HepG2 (cell line): ENCODE measurements at regions not wholly inside any gene's neighbourhood (a gene's known extent, or its start where the extent isn't known, plus 50 kb on each side); places are given as distances from the start of the nearest gene placed in this dataset.
A peak's percentile ranks its signal among the peaks of the same experiment; 100 is the strongest.

ENCODE experiments used
- ATAD3A ChIP-seq: sonication (generic); formaldehyde crosslinking; IDR thresholded peaks from 2 replicates; pipeline ENCODE4 v1.4.0; 2020; ENCODE audit warnings: missing genetic modification reagents
- ATF7 ChIP-seq, 2 experiments: fragments of 450-650 bp in 1 of 2; sonication (generic) in 1 of 2; formaldehyde crosslinking in 1 of 2; IDR thresholded peaks; 2 replicates each; pipeline versions ENCODE4 v1.4.0 to v1.6.1; 2016 to 2020; ENCODE audit warnings: antibody characterized with exemption in 1 of 2, mild to moderate bottlenecking in 1 of 2, missing genetic modification reagents in 1 of 2
- BRCA1 ChIP-seq: sonication (generic); formaldehyde crosslinking; IDR thresholded peaks from 2 replicates; pipeline ENCODE4 v1.4.0; 2020; ENCODE audit warnings: missing genetic modification reagents
- FOSL1 ChIP-seq: sonication (generic); formaldehyde crosslinking; IDR thresholded peaks from 2 replicates; pipeline ENCODE4 v1.9.0; 2021; ENCODE audit warnings: missing genetic modification reagents, borderline replicate concordance
- GZF1 ChIP-seq: sonication (generic); formaldehyde crosslinking; IDR thresholded peaks from 2 replicates; pipeline ENCODE4 v1.5.1; 2020; ENCODE audit warnings: mild to moderate bottlenecking, missing genetic modification reagents
- NFE2L2 ChIP-seq: fragments of 150-350 bp; IDR thresholded peaks from 2 replicates; pipeline ENCODE4 v1.6.1; 2014; ENCODE audit warnings: low read length
- RARA ChIP-seq: IDR thresholded peaks from 2 replicates; pipeline ENCODE4 v1.6.1; 2016; ENCODE audit warnings: missing genetic modification reagents, missing compliant biosample characterization
- SAP130 ChIP-seq: IDR thresholded peaks from 2 replicates; pipeline ENCODE4 v1.6.1; 2016; ENCODE audit warnings: low read depth
- TCF7L2 ChIP-seq: IDR thresholded peaks from 2 replicates; pipeline ENCODE4 v1.6.1; 2011; ENCODE audit warnings: mild to moderate bottlenecking, low read depth, low read length, moderate library complexity
- ZNF451 ChIP-seq: sonication (generic); formaldehyde crosslinking; IDR thresholded peaks from 2 replicates; pipeline ENCODE4 v1.5.0; 2020; ENCODE audit warnings: mild to moderate bottlenecking, missing genetic modification reagents
- ZNF460 ChIP-seq: sonication (generic); formaldehyde crosslinking; IDR thresholded peaks from 2 replicates; pipeline ENCODE4 v1.5.1; 2020; ENCODE audit warnings: missing genetic modification reagents, mild to moderate bottlenecking, borderline replicate concordance
- ZNF543 ChIP-seq: sonication (generic); formaldehyde crosslinking; IDR thresholded peaks from 2 replicates; pipeline ENCODE4 v1.4.0; 2020; ENCODE audit warnings: mild to moderate bottlenecking, missing genetic modification reagents
- ZNF557 ChIP-seq: sonication (generic); formaldehyde crosslinking; IDR thresholded peaks from 2 replicates; pipeline ENCODE4 v1.4.0; 2020; ENCODE audit warnings: missing genetic modification reagents
- TF ChIP-seq, protein P1 (sequence below): sonication (generic); formaldehyde crosslinking; IDR thresholded peaks from 2 replicates; pipeline ENCODE4 v1.8.0; 2022; ENCODE audit warnings: missing genetic modification reagents, mild to moderate bottlenecking, moderate library complexity, borderline replicate concordance
- TF ChIP-seq, protein P2 (sequence below): sonication (generic); formaldehyde crosslinking; conservative IDR thresholded peaks from 2 replicates; pipeline ENCODE4 v1.4.0; 2020; ENCODE audit warnings: missing genetic modification reagents
- TF ChIP-seq, protein P3 (sequence below): sonication (generic); formaldehyde crosslinking; IDR thresholded peaks from 2 replicates; pipeline ENCODE4 v1.9.0; 2021; ENCODE audit warnings: missing genetic modification reagents, mild to moderate bottlenecking, borderline replicate concordance
- TF ChIP-seq, protein P4 (sequence below): sonication (generic); formaldehyde crosslinking; IDR thresholded peaks from 2 replicates; pipeline ENCODE4 v1.8.1; 2022; ENCODE audit warnings: mild to moderate bottlenecking, missing genetic modification reagents
- TF ChIP-seq, protein P5 (sequence below): sonication (generic); formaldehyde crosslinking; IDR thresholded peaks from 2 replicates; pipeline ENCODE4 v1.9.0; 2022; ENCODE audit warnings: missing genetic modification reagents, mild to moderate bottlenecking, borderline replicate concordance
- TF ChIP-seq, protein P6 (sequence below): sonication (generic); formaldehyde crosslinking; IDR thresholded peaks from 2 replicates; pipeline ENCODE4 v1.5.0; 2020; ENCODE audit warnings: mild to moderate bottlenecking, missing genetic modification reagents, moderate library complexity

DNA sequence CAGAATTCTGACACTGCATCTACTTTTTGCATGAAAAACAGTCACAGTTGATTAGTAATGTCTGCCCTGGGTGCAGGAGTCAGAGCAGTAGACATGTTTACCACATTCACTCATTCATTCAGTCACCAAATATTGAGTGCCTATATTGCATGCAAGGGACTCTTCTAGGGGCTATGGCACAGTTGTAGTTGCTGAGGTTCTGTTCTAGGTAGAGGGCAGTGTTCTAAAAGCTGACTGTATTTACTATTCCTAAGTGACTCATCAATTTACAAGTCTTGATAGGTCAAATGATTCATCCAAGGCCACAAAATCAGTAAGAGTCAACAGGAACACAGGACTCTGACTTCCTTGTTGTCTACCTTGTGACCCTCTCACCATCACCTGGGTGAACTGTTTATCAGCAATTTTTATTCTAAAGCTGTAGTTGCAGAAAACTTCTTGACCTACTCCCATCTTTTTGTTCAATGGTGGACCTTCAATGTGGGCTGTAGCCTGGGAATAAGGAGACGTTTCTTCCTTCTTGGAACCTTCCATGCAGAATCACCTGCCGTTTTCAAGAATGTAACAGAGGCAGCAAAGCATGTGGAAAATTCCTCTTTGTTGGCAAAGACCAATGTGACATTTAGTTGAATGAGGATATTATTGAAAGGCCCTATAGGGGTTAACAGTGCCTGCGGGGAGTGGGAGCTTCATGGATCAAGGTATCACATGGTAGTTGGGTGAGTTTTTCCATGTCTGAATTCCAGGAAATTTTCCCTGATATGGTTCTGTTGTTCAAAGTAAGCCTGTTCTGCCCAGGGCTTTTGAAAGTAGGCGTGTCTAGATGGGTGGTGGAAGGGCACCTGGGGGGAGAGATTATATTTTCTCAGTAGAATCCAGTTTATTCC is 223.2 kb downstream of the KTN1 start (continued):
- TF ChIP-seq, protein P1, sequence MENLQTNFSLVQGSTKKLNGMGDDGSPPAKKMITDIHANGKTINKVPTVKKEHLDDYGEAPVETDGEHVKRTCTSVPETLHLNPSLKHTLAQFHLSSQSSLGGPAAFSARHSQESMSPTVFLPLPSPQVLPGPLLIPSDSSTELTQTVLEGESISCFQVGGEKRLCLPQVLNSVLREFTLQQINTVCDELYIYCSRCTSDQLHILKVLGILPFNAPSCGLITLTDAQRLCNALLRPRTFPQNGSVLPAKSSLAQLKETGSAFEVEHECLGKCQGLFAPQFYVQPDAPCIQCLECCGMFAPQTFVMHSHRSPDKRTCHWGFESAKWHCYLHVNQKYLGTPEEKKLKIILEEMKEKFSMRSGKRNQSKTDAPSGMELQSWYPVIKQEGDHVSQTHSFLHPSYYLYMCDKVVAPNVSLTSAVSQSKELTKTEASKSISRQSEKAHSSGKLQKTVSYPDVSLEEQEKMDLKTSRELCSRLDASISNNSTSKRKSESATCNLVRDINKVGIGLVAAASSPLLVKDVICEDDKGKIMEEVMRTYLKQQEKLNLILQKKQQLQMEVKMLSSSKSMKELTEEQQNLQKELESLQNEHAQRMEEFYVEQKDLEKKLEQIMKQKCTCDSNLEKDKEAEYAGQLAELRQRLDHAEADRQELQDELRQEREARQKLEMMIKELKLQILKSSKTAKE (CRISPR knock-in tag) = no peak
- TF ChIP-seq ZNF543 (CRISPR knock-in tag) (no peak), SAP130 (CRISPR knock-in tag) (0 out of 2 replicates have a peak, but pooled peaks have one; percentile 27), NFE2L2 (peak; percentile 95), ATF7 (IDR thresholded peaks at IDR 0.05) (no peak), ATF7 (CRISPR knock-in tag; IDR thresholded peaks at IDR 0.05) (no peak), RARA (peak; percentile 67), BRCA1 (CRISPR knock-in tag) (no peak), GZF1 (no peak), TCF7L2 (no peak), ATAD3A (CRISPR knock-in tag) (no peak), ZNF460 (CRISPR knock-in tag) (no peak), FOSL1 (CRISPR knock-in tag) (peak; percentile 77; the same call in 1 of the 2 replicates), ZNF451 (CRISPR knock-in tag) (no peak), ZNF557 (CRISPR knock-in tag) (no peak)
- TF ChIP-seq, protein P2, sequence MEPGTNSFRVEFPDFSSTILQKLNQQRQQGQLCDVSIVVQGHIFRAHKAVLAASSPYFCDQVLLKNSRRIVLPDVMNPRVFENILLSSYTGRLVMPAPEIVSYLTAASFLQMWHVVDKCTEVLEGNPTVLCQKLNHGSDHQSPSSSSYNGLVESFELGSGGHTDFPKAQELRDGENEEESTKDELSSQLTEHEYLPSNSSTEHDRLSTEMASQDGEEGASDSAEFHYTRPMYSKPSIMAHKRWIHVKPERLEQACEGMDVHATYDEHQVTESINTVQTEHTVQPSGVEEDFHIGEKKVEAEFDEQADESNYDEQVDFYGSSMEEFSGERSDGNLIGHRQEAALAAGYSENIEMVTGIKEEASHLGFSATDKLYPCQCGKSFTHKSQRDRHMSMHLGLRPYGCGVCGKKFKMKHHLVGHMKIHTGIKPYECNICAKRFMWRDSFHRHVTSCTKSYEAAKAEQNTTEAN (CRISPR knock-in tag) = no peak
- TF ChIP-seq, protein P3, sequence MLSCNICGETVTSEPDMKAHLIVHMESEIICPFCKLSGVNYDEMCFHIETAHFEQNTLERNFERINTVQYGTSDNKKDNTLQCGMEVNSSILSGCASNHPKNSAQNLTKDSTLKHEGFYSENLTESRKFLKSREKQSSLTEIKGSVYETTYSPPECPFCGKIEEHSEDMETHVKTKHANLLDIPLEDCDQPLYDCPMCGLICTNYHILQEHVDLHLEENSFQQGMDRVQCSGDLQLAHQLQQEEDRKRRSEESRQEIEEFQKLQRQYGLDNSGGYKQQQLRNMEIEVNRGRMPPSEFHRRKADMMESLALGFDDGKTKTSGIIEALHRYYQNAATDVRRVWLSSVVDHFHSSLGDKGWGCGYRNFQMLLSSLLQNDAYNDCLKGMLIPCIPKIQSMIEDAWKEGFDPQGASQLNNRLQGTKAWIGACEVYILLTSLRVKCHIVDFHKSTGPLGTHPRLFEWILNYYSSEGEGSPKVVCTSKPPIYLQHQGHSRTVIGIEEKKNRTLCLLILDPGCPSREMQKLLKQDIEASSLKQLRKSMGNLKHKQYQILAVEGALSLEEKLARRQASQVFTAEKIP (CRISPR knock-in tag) = no peak
- TF ChIP-seq, protein P4, sequence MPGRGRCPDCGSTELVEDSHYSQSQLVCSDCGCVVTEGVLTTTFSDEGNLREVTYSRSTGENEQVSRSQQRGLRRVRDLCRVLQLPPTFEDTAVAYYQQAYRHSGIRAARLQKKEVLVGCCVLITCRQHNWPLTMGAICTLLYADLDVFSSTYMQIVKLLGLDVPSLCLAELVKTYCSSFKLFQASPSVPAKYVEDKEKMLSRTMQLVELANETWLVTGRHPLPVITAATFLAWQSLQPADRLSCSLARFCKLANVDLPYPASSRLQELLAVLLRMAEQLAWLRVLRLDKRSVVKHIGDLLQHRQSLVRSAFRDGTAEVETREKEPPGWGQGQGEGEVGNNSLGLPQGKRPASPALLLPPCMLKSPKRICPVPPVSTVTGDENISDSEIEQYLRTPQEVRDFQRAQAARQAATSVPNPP (CRISPR knock-in tag) = no peak
- TF ChIP-seq, protein P5, sequence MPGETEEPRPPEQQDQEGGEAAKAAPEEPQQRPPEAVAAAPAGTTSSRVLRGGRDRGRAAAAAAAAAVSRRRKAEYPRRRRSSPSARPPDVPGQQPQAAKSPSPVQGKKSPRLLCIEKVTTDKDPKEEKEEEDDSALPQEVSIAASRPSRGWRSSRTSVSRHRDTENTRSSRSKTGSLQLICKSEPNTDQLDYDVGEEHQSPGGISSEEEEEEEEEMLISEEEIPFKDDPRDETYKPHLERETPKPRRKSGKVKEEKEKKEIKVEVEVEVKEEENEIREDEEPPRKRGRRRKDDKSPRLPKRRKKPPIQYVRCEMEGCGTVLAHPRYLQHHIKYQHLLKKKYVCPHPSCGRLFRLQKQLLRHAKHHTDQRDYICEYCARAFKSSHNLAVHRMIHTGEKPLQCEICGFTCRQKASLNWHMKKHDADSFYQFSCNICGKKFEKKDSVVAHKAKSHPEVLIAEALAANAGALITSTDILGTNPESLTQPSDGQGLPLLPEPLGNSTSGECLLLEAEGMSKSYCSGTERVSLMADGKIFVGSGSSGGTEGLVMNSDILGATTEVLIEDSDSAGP (CRISPR knock-in tag) = no peak
- TF ChIP-seq, protein P6, sequence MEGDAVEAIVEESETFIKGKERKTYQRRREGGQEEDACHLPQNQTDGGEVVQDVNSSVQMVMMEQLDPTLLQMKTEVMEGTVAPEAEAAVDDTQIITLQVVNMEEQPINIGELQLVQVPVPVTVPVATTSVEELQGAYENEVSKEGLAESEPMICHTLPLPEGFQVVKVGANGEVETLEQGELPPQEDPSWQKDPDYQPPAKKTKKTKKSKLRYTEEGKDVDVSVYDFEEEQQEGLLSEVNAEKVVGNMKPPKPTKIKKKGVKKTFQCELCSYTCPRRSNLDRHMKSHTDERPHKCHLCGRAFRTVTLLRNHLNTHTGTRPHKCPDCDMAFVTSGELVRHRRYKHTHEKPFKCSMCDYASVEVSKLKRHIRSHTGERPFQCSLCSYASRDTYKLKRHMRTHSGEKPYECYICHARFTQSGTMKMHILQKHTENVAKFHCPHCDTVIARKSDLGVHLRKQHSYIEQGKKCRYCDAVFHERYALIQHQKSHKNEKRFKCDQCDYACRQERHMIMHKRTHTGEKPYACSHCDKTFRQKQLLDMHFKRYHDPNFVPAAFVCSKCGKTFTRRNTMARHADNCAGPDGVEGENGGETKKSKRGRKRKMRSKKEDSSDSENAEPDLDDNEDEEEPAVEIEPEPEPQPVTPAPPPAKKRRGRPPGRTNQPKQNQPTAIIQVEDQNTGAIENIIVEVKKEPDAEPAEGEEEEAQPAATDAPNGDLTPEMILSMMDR (CRISPR knock-in tag) = peak; percentile 17; the same call in 1 of the 2 replicates
